TTC549 (cell line): ENCODE measurements at regions not wholly inside any gene's neighbourhood (a gene's known extent, or its start where the extent isn't known, plus 50 kb on each side); places are given as distances from the start of the nearest gene placed in this dataset.

Experiments used
- FAIRE-seq: peaks from 2 replicates; lab custom pipeline; 2012; peaks lifted over from hg19 to GRCh38; lab: Jason Lieb, UNC

- no peak for FAIRE-seq
These were observed 50.3 kb downstream of the UTRN start for GRCh38 chr6:144335311-144335861.

DNA sequence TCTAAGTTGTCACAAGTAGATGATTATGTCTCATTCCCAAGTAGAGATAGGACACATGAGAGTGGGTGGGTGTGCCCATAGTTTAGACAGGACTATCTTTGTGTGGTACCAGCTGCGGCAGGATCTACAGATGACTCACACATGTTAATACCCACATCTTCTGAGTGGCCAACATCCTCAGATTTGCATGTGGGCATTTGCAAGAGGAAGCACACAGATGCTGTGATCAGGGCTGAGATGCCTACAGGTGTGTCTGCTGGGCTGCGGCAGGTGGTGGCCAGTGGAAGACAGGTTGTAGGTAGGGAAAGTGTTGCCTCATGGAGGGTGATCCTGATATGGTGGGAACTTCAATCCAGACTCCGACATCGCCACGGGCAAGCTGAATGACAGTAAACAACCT lies 50.8 kb downstream of the UTRN start:
- FAIRE-seq, result no peak

DNA sequence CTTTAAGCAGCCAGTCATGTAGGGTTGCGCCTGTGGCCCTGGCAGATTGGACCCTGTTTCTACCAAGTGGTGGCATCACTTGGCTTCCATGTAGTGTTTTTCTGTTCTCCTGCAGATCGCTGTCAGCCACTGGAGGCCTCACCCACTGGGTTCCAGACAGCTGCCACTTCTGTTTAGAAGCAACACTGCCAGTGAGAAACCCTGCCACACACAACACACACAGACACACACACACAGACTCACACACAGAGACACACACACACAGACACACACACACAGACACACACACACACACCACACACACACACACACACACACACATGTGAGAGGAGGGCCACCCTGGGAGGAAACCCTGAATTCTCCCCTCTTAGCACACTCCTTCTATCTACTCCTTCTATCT lies 51.8 kb downstream of the UTRN start:
- FAIRE-seq, result no peak

DNA sequence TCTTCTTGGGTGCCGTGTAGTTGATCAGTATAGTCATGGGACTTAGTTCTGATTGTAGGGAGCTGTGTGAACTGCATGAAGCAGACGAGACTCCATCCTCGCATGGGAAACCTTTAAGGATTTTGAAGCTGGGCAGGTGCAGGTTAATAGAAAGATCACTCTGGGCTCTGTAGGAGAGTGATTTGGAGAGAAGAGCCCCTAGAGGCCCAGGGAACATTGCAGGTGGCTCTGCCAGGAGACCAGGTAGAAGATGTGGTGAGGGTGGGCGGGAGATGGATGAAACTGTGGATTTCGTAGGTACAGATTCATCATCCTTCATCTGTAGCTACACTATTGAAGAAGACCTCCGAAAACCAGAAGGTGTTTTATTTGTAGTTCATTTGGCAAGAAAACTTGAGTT lies 53.3 kb downstream of the UTRN start:
- no peak for FAIRE-seq

- no peak for FAIRE-seq
These were observed 54.0 kb downstream of the UTRN start for GRCh38 chr6:144338951-144339700.

DNA sequence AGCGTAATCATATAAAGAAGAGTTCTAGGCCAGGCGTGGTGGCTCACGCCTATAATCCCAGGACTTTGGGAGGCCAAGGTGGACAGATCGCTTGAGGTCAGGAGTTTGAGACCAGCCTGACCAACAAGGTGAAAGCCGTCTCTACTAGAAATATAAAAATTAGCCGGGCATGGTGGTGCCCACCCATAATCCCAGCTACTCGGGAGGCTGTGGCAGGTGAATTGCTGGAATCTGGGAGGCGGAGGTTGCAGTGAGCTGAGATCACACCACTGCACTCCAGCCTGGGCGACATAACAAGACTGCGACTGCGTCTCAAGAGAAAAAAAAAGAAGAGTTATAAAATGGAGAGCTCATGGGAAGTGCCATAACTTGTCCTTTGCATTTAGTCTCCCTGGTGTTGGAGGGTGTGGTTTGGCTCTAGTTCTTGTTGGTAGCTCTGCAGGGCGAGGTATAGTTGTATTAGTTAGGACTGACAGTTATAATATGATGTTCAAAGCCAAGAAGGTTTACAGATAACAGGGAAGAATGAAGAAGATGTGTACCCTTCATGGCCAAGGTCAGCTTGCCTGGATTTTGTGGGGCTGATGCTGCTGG lies 54.8 kb downstream of the UTRN start:
- FAIRE-seq, result no peak

DNA sequence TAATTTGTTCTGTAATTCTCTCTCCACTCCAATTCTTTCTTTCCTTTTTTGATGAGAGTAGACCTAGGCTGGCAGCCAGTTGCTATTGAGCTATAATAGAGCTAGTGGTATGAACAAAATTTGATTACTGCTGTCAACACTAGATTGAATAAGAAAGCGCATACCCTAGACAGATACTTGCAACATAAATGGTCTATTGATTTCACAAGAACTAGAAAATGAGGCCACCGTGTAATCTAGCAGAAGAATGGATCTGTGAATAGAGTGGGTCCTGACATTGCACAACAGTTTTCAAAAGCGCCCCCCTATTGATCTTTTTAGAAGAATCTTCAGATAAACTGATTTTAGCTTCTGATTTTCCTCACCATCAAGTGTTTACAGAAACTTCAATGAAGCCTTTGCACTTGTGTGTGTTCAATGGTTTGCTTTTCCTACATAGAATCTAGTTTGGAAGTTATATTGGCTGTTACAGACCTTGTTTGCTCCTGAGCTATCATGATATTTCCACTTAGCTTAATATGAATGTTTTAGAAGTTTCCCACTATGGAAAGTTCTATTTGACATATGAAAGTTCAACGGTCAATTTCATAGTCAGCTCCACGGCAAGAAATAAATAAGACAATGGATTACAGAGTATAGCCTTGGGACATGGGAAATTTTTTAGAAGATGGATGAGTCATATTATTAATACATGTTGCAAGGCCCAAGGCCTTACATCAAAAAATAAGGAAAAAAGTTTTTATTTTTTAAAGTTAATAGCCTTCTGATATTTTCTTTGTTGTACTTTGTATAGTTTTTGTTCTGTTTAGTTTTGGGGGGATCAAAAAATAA lies 55.6 kb downstream of the UTRN start:
- no peak for FAIRE-seq

- no peak for FAIRE-seq
These were observed 56.8 kb downstream of the UTRN start for GRCh38 chr6:144341831-144342527.

- no peak for FAIRE-seq
These were observed 58.7 kb downstream of the UTRN start for GRCh38 chr6:144343701-144344428.

GRCh38 chr6:144344646-144345045 lies 59.5 kb downstream of the UTRN start:
- FAIRE-seq, result no peak

DNA sequence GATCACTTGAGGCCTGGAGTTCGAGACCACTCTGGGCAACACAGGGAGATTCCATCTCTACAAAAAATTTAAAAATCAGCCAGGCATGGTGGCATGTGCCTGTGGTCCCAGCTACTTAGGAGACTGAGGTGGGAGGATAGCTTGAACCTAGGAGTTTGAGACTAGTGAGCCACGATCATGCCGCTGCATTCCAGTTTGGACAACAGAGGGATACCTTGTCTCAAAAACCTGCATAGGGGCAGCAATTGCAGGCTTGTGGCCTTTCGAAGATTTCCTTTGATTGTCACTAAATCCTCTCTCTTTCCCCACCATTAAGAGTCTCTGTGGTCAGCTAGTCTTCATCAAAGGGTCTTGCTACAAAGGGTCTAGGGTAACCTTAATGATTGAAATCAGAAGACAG lies 60.3 kb downstream of the UTRN start:
- no peak for FAIRE-seq

DNA sequence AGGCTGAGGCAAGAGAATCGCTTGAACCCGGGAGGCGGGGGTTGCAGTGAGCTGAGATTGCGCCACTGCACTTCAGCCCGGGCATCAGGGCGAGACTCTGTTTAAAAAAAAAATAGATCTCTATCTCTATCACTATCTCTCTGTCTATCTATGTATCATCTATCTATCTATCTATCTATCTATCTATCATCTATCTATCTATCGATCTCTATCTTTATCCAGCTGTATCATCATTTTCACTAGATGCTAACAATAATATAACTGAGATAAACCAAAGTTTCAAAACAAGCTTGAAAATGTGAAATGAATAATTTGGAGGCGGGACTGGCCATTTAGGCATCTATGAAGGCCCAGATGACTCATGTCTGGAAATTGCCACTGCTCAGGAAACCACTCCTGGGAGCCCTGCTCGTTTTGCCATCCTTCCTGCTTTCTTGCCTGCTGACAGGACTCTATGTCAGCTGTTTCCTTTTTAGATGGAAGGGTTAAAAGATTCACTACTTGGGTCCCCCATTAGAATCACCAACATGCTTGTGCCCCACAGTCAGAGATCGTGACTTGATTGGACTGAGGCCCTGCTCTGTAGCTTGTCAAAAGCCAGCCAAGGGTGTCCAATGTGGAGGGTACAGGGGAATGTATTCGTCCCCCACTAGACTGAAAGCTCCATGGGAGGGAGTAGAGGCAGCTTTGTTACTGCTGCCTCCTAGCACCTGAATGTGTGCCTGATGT lies 61.7 kb downstream of the UTRN start:
- FAIRE-seq, result no peak

GRCh38 chr6:144347448-144347759 lies 62.3 kb downstream of the UTRN start:
- no peak for FAIRE-seq

DNA sequence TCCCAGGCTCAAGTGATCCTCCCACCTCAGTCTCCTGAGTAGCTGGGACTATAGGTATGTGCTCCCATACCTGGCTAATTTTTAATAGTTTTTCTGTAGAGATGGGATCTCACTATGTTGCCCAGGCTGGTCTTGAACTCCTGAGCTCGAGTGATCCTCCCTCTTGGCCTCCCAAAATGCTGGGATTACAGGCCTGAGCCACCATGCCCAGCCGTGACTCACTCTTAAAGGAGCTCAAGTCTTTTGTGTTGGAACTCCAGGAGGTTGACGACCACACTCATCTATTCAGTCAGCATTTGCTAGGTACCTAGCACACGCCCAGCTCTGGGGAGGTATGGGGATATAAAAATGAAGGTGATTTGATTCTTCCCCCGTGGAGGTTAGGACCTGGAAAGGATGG lies 62.8 kb downstream of the UTRN start:
- no peak for FAIRE-seq

GRCh38 chr6:144349690-144350527 lies 64.8 kb downstream of the UTRN start:
- no peak for FAIRE-seq

- no peak for FAIRE-seq
These were observed 65.4 kb downstream of the UTRN start for GRCh38 chr6:144350528-144350880.

DNA sequence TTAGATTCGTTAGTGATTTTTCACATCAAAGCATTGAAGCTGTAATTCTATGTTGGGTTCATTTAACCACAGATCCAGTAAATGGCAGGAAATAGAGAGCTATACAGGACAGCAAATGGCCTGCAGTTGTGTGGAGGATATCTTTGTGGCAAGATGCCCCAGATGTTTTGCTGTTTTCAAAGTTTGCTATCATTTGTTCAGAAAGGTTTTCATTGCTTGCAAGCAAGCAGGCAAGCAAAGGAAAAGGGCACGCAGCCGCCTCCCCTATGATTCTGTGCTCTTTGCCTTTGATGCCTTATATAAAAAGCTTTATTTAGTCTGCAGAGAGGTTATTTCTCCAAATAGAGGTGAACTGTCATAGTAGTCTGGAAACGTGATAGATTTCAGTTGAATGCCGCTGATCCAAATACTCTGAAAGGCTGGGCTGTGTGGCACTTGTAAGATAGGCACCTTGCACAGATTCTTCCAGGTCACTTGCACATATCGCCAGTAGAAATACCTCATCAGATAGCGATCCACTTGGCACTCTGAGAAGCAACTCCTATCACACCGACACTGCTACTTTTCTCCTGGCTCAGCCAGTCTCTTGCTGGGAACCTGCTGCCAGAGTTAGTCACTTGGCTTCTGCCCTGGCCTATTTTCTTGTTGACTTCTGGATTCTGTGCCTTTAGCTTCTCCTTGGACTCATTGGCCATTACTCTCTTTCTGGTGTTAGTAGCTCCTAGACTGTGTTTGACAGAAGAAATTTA lies 66.4 kb downstream of the UTRN start:
- FAIRE-seq, result no peak

DNA sequence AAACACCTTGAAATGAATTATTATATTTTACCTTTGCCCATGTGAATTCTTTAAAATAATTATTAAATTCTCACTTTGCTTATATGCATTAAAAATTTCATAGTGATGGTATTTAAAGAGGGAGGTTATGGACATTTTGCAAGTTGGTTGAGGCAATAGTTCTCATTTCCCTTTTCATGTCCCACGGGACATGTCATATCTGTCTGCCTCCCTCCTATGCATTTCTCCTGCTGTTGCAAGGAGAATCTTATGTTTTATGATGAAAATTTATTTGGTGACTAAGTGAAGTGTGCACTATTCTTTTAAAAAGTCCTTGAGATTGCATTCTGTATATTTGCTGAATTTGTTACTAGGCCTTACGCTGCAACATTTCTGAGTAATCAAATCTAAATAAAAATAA lies 67.2 kb downstream of the UTRN start:
- FAIRE-seq, result no peak

- FAIRE-seq, result no peak
These were observed 68.8 kb downstream of the UTRN start for GRCh38 chr6:144353871-144354314.

DNA sequence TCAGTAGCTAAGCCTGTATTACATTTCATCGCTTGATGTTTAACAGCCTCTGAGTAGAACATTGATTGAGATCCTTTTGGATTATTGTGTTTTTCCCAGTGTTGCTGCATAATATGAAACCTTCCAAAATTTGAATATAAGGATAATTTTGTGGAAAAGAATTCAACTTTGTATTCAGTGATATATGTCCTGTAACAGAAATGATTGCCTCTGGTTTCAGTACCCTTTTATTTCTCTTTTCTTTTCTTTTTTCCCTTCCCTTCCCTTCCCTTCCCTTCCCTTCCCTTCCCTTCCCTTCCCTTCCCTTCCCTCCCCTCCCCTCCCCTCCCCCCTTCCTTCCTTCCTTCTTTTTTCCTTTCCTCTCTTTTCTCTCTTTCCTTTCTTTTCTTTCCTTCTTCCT lies 74.6 kb downstream of the UTRN start:
- no peak for FAIRE-seq
